ENCODE measurements at regions not wholly inside any gene's neighbourhood (a gene's known extent, or its start where the extent isn't known, plus 50 kb on each side); places are given as distances from the start of the nearest gene placed in this dataset.

DNA sequence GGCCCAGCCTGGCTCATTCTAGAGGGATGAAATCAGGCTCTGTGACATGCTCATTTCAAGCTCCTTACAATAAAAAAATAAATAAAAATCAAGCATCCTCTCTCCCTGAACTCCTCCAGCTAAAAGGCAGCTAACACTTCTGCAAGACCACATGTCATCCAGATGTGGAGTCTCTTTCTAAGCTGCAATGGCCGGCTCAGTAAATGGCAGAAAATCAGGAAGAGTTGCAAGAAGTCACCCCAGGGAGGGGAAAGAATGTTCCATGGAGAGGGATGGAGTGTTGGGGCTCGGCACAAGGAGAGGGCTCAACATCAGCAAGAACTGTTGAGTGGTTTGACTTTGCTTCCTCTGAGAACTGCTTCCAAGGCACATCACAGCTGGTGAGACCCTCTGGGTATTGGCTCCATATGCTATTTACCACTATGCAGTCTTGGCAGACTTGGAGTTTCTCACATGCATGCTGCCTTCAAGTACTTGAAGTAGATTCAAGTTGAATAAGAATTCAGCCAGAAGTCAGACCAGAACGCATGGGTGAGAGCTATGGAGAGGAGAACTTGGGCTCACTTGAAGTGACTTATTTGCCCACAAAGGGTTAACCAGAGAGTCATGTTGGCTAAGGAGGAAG, 689.0 kb downstream of the NTRK3 start:
- no TSS peak for BruUV-seq (replicated peaks)
- intact Hi-C loops (cut with micrococcal nuclease), result no loop called here
- Histone ChIP-seq H3K4me3 (replicated peaks in 1 of 2; ENCODE audit: low read depth in 1 of 2, low read length in 2 of 2) (no peak overlapping the region), H3K27ac (ENCODE audit: low read depth, low read length) (no peak overlapping the region), H3K9me2 (ENCODE audit: insufficient read depth) (no peaks in the 10 kb centered on the region), H3K36me3 (ENCODE audit: control insufficient read depth in 1 of 2, insufficient read depth in 2 of 2, low read length in 2 of 2) (no peaks in the 10 kb centered on the region), H3K4me1 (ENCODE audit: control insufficient read depth in 1 of 2, insufficient read depth in 2 of 2, low read length in 2 of 2) (no peaks in the 10 kb centered on the region), H3K9me3 (ENCODE audit: control insufficient read depth in 1 of 2, insufficient read depth in 1 of 2, low read depth in 1 of 2, low read length in 2 of 2) (peaks cover 7 to 18% of the 10 kb centered on the region in 2 experiments; a peak in 2 of 4 replicates), H3K27me3 (ENCODE audit: insufficient read depth, low read length) (no peaks in the 10 kb centered on the region), H2AFZ (ENCODE audit: low read depth, low read length, poor library complexity, severe bottlenecking) (no peak overlapping the region), H3K79me2 (ENCODE audit: insufficient read depth, low read length) (no peaks in the 10 kb centered on the region), H3K4me2 (ENCODE audit: low read length) (no peak overlapping the region), H4K20me1 (ENCODE audit: insufficient read depth) (no peaks in the 10 kb centered on the region), H3K9ac (ENCODE audit: low read length) (no peak overlapping the region)
- DNase-seq (ENCODE audit: low read depth, low spot score) (no peak), ATAC-seq (no peak)
- TF ChIP-seq, protein P1, sequence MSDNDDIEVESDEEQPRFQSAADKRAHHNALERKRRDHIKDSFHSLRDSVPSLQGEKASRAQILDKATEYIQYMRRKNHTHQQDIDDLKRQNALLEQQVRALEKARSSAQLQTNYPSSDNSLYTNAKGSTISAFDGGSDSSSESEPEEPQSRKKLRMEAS (IDR thresholded peaks at IDR 0.05), result no peak
- TF ChIP-seq ZFX (IDR thresholded peaks at IDR 0.05), result no peak
- TF ChIP-seq ZNF274 (IDR thresholded peaks at IDR 0.05; ENCODE audit: low read depth, low read length), result no peak
- TF ChIP-seq SRF (IDR thresholded peaks at IDR 0.05; ENCODE audit: low read depth), result no peak
- no peak for TF ChIP-seq RAD21 (IDR thresholded peaks at IDR 0.05; ENCODE audit: low read depth)
- RAD21 ChIA-PET (ENCODE audit: low non-redundant PET in 1 of 2, low total read pairs in 2 of 2, uncharacterized antibody in 2 of 2, unreplicated experiment in 2 of 2), result no interaction called here
- POLR2A ChIA-PET, result no interaction called here
- CTCF ChIA-PET, result no interaction called here

DNA sequence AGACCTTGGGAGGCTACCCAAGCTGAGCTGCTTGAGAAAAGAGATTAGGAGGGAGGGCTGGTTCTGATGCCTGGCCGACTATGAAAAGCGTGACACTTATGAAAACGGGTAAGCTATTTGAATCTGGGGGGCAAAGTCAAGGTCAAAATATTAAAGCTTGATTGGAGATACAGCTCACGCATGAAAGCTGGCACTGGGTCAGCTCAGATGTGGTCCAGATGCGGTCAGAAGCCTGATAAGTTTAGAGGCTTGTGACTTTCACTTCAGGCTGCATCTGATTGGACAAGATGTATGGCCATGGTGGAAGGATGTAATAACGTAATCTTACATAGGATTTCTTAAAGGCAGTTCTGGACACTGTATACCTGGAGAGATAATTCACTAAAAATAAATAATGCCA, 690.3 kb downstream of the NTRK3 start:
- ATAC-seq (no peak), DNase-seq (ENCODE audit: low read depth, low spot score) (no peak)
- H3K27ac ChIP-seq (ENCODE audit: low read depth, low read length), result no peak overlapping the region
- H2AFZ ChIP-seq (ENCODE audit: low read depth, low read length, poor library complexity, severe bottlenecking), result no peak overlapping the region
- intact Hi-C loops (cut with micrococcal nuclease), result no loop called here
- no peak overlapping the region for H3K4me2 ChIP-seq (ENCODE audit: low read length)
- ChIA-PET CTCF (no interaction called here), RAD21 (ENCODE audit: low non-redundant PET in 1 of 2, low total read pairs in 2 of 2, uncharacterized antibody in 2 of 2, unreplicated experiment in 2 of 2) (no interaction called here), POLR2A (no interaction called here)
- H3K9ac ChIP-seq (ENCODE audit: low read length), result no peak overlapping the region
- no peaks in the 10 kb centered on the region for H3K9me2 ChIP-seq (ENCODE audit: insufficient read depth)
- no peaks in the 10 kb centered on the region for H3K27me3 ChIP-seq (ENCODE audit: insufficient read depth, low read length)
- no peak overlapping the region for H3K4me3 ChIP-seq (replicated peaks in 1 of 2; ENCODE audit: low read depth in 1 of 2, low read length in 2 of 2)
- no peaks in the 10 kb centered on the region for H3K79me2 ChIP-seq (ENCODE audit: insufficient read depth, low read length)
- H3K4me1 ChIP-seq (ENCODE audit: control insufficient read depth in 1 of 2, insufficient read depth in 2 of 2, low read length in 2 of 2), result no peaks in the 10 kb centered on the region
- no TSS peak for BruUV-seq (replicated peaks)
- no peaks in the 10 kb centered on the region for H4K20me1 ChIP-seq (ENCODE audit: insufficient read depth)
- peaks cover 7 to 17% of the 10 kb centered on the region in 2 experiments; a peak in 2 of 4 replicates for H3K9me3 ChIP-seq (ENCODE audit: control insufficient read depth in 1 of 2, insufficient read depth in 1 of 2, low read depth in 1 of 2, low read length in 2 of 2)
- H3K36me3 ChIP-seq (ENCODE audit: control insufficient read depth in 1 of 2, insufficient read depth in 2 of 2, low read length in 2 of 2), result no peaks in the 10 kb centered on the region
- TF ChIP-seq CBX3 (IDR thresholded peaks at IDR 0.05; ENCODE audit: low read depth) (no peak), SP1 (IDR thresholded peaks at IDR 0.05; ENCODE audit: low read depth) (no peak), ZNF274 (IDR thresholded peaks at IDR 0.05; ENCODE audit: low read depth, low read length) (no peak), POLR2A (IDR thresholded peaks at IDR 0.05; ENCODE audit: borderline replicate concordance, extremely low read depth, insufficient read depth, insufficient read length) (no peak), JUND (IDR thresholded peaks at IDR 0.05) (no peak), SIN3A (IDR thresholded peaks at IDR 0.05; ENCODE audit: low read depth) (no peak), CEBPB (IDR thresholded peaks at IDR 0.05; ENCODE audit: low read depth) (no peak), FOSL1 (IDR thresholded peaks at IDR 0.05; ENCODE audit: low read depth) (no peak), TCF7L2 (IDR thresholded peaks at IDR 0.05; ENCODE audit: borderline replicate concordance, extremely low read depth, insufficient read depth, insufficient read length) (no peak), ELF1 (IDR thresholded peaks at IDR 0.05; ENCODE audit: borderline replicate concordance, low read depth) (no peak), EZH2phosphoT487 (IDR thresholded peaks at IDR 0.05; ENCODE audit: borderline replicate concordance) (no peak)
- TF ChIP-seq, protein P2, sequence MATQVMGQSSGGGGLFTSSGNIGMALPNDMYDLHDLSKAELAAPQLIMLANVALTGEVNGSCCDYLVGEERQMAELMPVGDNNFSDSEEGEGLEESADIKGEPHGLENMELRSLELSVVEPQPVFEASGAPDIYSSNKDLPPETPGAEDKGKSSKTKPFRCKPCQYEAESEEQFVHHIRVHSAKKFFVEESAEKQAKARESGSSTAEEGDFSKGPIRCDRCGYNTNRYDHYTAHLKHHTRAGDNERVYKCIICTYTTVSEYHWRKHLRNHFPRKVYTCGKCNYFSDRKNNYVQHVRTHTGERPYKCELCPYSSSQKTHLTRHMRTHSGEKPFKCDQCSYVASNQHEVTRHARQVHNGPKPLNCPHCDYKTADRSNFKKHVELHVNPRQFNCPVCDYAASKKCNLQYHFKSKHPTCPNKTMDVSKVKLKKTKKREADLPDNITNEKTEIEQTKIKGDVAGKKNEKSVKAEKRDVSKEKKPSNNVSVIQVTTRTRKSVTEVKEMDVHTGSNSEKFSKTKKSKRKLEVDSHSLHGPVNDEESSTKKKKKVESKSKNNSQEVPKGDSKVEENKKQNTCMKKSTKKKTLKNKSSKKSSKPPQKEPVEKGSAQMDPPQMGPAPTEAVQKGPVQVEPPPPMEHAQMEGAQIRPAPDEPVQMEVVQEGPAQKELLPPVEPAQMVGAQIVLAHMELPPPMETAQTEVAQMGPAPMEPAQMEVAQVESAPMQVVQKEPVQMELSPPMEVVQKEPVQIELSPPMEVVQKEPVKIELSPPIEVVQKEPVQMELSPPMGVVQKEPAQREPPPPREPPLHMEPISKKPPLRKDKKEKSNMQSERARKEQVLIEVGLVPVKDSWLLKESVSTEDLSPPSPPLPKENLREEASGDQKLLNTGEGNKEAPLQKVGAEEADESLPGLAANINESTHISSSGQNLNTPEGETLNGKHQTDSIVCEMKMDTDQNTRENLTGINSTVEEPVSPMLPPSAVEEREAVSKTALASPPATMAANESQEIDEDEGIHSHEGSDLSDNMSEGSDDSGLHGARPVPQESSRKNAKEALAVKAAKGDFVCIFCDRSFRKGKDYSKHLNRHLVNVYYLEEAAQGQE (IDR thresholded peaks at IDR 0.05; ENCODE audit: low read depth), result no peak
- TF ChIP-seq, protein P3, sequence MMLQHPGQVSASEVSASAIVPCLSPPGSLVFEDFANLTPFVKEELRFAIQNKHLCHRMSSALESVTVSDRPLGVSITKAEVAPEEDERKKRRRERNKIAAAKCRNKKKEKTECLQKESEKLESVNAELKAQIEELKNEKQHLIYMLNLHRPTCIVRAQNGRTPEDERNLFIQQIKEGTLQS (IDR thresholded peaks at IDR 0.05), result no peak
